Stimulated activated memory B cell treated with anti-CD40 and anti-IgM and Interleukin-4, amounts not matched to agents 10 μg/mL and 1 μg/mL and 100 μg/mL, for 72 hours (primary cell): ENCODE measurements at regions not wholly inside any gene's neighbourhood (a gene's known extent, or its start where the extent isn't known, plus 50 kb on each side); places are given as distances from the start of the nearest gene placed in this dataset.

ENCODE experiments used
- ATAC-seq: fragments of 150-1000 bp; cut with Tn5 transposase; 2 replicates; pipeline ENCODE4 v1.10.0; 2021
- H3K27ac Mint-ChIP-seq: one replicate; pipeline ENCODE4 v1.8.0; 2022; ENCODE audit warnings: mild to moderate bottlenecking, mixed read lengths
- H3K27me3 Mint-ChIP-seq: one replicate; pipeline ENCODE4 v1.8.0; 2022; ENCODE audit warnings: mixed read lengths
- H3K36me3 Mint-ChIP-seq: one replicate; pipeline ENCODE4 v1.8.0; 2022; ENCODE audit warnings: mixed read lengths
- H3K4me1 Mint-ChIP-seq: one replicate; pipeline ENCODE4 v1.8.0; 2022; ENCODE audit warnings: mixed read lengths
- H3K4me3 Mint-ChIP-seq: one replicate; pipeline ENCODE4 v1.8.0; 2022; ENCODE audit warnings: mild to moderate bottlenecking, moderate library complexity, mixed read lengths
- H3K9me3 Mint-ChIP-seq: one replicate; pipeline ENCODE4 v1.8.0; 2022; ENCODE audit warnings: mixed read lengths

- Mint-ChIP-seq H3K9me3 (peaks cover 3% of the 10 kb centered on the region), H3K27ac (no peak overlapping the region), H3K36me3 (no peaks in the 10 kb centered on the region), H3K27me3 (no peaks in the 10 kb centered on the region), H3K4me1 (peaks cover 7% of the 10 kb centered on the region), H3K4me3 (no peak overlapping the region)
- ATAC-seq = no peak
Observed at GRCh38 chr17:14407541-14407940, 106.7 kb downstream of the HS3ST3B1 start.

GRCh38 chr17:14405189-14405588 lies 104.3 kb downstream of the HS3ST3B1 start:
- no peak for ATAC-seq
- peaks cover 7% of the 10 kb centered on the region for H3K4me1 Mint-ChIP-seq
- peaks cover 7% of the 10 kb centered on the region for H3K36me3 Mint-ChIP-seq
- H3K4me3 Mint-ChIP-seq = no peak overlapping the region
- peaks cover 9% of the 10 kb centered on the region for H3K9me3 Mint-ChIP-seq
- peaks cover 11% of the 10 kb centered on the region for H3K27me3 Mint-ChIP-seq
- no peak overlapping the region for H3K27ac Mint-ChIP-seq
